Tibial nerve (tissue), 3 donors: ENCODE measurements at regions not wholly inside any gene's neighbourhood (a gene's known extent, or its start where the extent isn't known, plus 50 kb on each side); places are given as distances from the start of the nearest gene placed in this dataset.

ENCODE experiments used
- POLR2A ChIP-seq, 2 donors: fragments of 450-650 bp; IDR thresholded peaks; one replicate each; pipeline ENCODE4 v1.6.1; 2017; ENCODE audit warnings: antibody characterized with exemption in 2 of 2, mild to moderate bottlenecking in 2 of 2, moderate library complexity in 2 of 2
- TF ChIP-seq, protein P1 (sequence below), 5 experiments: fragments of 200-600 bp in 3 of 5; fragments of 450-650 bp in 2 of 5; sonication (generic) in 3 of 5; IDR thresholded peaks; one replicate each; pipeline ENCODE4 v1.5.1; 2016 to 2019; ENCODE audit warnings: antibody characterized with exemption in 5 of 5, mild to moderate bottlenecking in 3 of 5, moderate library complexity in 2 of 5

DNA sequence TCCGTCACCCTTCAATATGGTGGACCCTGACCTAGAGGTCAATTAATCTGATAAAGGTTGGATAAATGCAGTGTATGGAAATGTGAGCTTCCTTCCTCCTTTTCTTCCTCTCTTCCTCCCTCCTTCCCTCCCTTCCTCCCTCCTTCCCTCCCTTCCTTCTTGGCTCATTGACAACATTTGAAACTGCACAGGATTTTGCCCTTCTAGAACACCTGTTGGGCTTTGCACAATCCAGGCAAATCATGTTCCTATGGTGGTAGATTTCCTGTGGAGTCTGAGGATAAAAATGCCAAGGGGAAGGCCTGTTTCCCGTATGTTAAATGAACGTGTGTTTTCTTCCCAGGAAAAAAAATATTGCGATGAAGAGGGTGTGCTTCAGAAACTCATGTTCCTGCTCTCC is 642.8 kb downstream of the EPM2A start:
- TF ChIP-seq, protein P1, sequence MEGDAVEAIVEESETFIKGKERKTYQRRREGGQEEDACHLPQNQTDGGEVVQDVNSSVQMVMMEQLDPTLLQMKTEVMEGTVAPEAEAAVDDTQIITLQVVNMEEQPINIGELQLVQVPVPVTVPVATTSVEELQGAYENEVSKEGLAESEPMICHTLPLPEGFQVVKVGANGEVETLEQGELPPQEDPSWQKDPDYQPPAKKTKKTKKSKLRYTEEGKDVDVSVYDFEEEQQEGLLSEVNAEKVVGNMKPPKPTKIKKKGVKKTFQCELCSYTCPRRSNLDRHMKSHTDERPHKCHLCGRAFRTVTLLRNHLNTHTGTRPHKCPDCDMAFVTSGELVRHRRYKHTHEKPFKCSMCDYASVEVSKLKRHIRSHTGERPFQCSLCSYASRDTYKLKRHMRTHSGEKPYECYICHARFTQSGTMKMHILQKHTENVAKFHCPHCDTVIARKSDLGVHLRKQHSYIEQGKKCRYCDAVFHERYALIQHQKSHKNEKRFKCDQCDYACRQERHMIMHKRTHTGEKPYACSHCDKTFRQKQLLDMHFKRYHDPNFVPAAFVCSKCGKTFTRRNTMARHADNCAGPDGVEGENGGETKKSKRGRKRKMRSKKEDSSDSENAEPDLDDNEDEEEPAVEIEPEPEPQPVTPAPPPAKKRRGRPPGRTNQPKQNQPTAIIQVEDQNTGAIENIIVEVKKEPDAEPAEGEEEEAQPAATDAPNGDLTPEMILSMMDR (IDR thresholded peaks at IDR 0.05): no peak
- TF ChIP-seq POLR2A (IDR thresholded peaks at IDR 0.05): no peak
